T1000 (cell line): ENCODE measurements at regions not wholly inside any gene's neighbourhood (a gene's known extent, or its start where the extent isn't known, plus 50 kb on each side); places are given as distances from the start of the nearest gene placed in this dataset.

Experiments used
- DNase-seq: peaks from one replicate; lab custom pipeline; 2025; ENCODE audit warnings: mixed read lengths; lab: John Stamatoyannopoulos, UW

GRCh38 chr13:37364007-37364406, 234.6 kb downstream of the POSTN start:
- DNase-seq: no peak

DNA sequence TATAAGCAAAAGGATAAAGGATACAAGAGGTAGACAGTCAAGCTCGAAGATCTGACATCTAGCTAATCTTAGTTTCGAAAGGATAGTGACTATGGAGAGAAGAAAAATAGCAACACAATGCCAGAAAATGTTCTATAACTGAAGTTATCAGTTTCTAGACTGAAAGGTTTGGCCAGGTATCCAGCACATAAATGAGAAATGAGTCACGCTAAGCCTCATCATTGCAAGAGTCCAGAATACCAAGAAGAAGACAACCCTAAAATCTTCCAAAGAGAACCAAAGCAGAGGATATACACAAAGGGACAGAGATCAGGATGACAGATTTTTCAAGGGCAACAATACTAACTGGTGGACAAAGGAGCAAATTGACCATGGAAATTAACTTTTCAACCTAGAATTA, 237.0 kb downstream of the POSTN start:
- no peak for DNase-seq

DNA sequence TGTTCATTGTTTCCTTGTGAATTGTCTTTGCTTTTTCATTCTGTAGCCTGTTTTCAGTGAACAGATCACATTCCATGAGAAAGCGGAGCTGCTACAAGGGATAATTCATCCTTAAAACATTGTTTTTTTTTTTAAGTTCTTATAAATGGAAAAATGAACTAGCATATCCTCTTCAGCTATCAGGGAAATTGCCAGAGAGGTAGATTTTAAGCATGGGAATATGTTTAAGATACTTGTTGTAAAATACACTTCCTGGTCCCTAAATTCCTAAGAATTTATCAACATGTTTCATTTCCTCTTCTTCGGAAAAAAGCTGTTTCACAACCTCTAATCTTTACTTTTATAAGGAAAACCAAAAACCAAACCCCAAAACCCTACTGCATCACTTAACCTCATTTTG, 238.0 kb downstream of the POSTN start:
- no peak for DNase-seq

- no peak for DNase-seq
Measured at GRCh38 chr13:37357548-37357947, 241.0 kb downstream of the POSTN start.

- no peak for DNase-seq
Measured at GRCh38 chr13:37353911-37354310, 244.7 kb downstream of the POSTN start.

DNA sequence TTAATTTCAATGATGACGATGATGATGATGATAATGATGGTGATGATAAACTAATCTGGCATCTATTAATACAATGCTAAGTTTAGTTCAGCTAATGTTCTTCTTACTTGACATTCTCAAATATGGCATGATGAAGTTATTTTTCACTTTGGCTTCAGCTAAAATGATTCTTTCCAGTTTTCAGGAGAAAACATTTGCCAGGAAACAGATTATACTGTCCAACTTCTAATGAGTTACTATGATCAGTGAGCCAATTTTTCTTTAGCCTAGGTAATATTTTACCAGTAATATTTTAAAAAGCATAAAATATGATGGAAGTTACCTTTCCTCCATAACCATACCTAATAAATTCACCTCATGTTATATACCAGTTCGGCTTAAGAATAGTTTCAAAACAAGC, 245.7 kb upstream of the CSNK1A1L start:
- no peak for DNase-seq

DNA sequence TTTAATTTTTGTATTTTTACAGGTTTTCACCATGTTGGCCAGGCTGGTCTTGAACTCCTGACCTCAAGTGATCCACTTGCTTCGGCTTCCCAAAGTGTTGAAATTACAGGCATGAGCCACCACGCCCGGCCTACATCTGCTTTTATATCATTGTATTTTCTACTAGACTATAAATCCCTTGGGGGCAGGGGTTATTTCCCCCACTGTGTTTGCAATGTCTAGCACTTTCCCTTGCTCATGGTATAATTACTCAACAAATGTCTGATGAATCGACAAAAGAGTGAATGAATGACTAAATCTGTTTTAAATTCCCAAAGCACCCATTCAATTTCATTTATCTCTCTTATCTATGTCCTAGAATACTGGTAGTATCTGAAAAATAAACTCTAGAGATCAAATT, 244.5 kb upstream of the CSNK1A1L start:
- DNase-seq: no peak

DNA sequence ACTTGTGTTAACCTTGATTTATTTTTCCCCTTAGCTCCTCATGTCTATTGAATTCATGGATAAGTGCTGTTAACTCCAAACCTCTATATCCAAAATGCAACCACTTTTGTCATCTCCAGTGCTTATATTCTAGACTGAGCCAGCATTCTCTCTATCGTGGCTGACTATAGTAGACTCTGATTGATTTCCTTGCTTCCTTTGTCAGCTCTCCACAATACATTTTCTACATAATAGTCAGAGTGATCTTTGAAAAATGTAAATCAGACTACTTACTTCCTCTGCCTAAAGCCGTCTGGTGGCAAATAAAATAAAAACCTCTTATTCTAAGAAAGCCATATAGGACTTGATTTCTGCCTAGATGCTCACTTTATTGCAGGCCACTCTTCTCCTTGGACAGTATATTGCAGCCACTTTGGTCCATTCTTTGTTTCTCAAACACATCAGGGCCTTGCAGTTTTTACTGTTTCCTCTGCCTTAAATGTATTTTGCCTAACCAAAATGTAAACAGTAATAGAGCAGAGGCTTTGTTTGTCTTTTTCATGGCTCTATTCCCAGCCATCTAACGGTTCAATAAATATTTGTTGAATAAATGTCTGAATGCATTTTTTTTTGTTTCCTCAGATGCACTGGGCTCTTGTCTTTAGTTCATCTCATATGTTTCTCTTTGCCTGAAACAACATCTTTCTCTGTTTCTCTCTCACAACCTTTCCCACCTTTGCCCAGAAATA, 243.6 kb upstream of the CSNK1A1L start:
- no peak for DNase-seq

- DNase-seq: no peak
Measured at GRCh38 chr13:37345869-37346268, 240.4 kb upstream of the CSNK1A1L start.

GRCh38 chr13:37345391-37345790, 239.9 kb upstream of the CSNK1A1L start:
- no peak for DNase-seq

DNA sequence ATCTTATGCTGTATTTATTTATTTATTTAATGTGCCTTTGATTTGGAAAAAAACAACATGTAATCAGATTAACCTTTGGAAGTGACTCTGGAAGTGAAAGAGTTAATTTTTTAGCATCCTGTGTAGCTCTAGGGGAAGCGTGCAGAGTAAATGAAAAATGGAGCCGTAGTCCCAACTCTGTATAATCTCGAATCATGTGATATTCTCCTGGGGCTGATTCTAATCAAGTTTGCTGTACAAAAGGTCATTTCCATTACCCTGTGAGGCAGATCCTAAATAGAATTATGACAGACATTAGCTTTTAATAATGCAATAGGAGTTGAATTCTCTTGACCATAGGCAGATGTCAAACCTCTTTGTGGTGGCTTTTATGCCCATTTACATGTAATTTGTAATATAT, 238.6 kb upstream of the CSNK1A1L start:
- no peak for DNase-seq

- no peak for DNase-seq
Measured at GRCh38 chr13:37342205-37342604, 236.7 kb upstream of the CSNK1A1L start.

DNA sequence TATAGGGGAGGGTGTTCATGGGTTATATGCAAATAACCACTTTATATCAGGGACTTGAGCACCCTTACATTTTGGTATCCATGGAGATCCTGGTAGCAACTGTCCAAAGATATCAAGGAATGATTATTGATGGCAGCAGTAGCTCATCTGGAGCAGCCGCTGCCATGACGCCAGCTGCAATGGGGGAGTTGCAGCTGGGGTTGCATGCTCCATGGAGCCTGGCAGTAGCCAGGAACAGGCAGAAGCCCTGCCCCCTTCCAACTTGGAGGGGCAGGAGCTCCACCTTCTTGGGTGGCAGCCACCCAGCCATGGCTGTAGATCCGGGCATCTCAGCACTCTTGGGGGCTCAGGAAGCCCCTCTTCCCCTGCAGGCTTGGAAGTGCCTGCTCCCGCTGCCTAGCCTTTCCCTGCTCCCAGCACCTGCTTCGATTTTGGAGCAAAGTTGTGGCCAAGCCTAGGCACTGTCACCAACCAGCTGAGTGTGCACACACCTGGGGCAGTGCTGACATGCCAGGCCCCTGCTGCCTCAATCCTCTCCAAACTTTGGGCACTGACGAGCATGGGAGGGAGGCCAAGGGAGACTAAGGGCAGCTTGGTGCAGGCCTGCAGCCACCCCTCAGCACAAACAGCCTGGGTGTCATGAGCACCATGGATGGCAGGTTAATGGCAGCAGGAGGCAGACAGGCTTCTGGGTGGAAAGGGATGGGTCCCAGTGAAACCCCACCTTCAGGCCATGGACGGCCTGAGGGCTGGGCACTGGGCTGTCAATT, 235.6 kb upstream of the CSNK1A1L start:
- DNase-seq: no peak

- no peak for DNase-seq
Measured at GRCh38 chr13:37339386-37339735, 233.9 kb upstream of the CSNK1A1L start.

GRCh38 chr13:37338726-37339385, 233.4 kb upstream of the CSNK1A1L start:
- DNase-seq: no peak

- no peak for DNase-seq
Measured at GRCh38 chr13:37326334-37326733, 220.9 kb upstream of the CSNK1A1L start.

- DNase-seq: no peak
Measured at GRCh38 chr13:37319031-37319443, 213.6 kb upstream of the CSNK1A1L start.

DNA sequence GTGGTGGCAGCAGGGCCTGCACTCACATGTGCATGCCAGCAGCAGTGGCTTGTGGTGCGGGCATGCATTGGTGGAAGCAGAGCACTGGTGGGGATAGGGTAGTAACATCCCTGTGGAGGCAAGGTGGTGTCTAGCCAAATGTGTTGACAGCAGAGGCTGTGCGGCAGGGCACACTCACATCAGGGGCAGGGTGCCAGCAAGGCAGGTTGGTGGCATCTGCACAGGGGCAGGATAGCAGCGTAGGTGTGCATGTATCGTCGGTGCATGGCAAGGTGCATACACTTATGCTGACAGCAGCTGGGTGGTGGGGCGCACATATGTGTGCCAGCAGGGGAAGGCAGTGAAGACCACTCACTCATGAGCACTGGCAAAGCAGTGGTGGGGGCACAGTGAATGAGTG, 211.5 kb upstream of the CSNK1A1L start:
- DNase-seq: no peak

- no peak for DNase-seq
Measured at GRCh38 chr13:37313372-37313771, 207.9 kb upstream of the CSNK1A1L start.

- DNase-seq: peak; percentile 15
Measured at GRCh38 chr13:37306778-37307544, 201.5 kb upstream of the CSNK1A1L start.

DNA sequence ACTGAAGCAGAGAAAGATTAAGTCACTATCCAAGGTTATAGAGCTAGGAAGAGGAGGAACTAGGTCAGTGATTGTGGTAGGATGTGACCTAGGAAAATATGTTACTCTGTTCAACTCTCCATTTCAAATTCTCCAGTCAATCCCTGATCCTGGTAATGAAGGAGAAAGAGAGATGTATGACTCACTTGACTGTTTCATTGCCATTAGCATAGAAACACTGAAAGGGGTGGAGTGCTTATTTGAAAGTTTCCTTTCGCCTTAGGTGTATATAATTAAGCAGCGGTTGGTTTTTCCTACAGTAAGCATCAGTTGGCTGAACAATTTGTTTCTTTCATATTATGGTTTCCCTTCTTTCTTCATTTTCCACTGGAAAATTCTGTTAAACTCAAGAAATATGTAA, 198.1 kb upstream of the CSNK1A1L start:
- no peak for DNase-seq

DNA sequence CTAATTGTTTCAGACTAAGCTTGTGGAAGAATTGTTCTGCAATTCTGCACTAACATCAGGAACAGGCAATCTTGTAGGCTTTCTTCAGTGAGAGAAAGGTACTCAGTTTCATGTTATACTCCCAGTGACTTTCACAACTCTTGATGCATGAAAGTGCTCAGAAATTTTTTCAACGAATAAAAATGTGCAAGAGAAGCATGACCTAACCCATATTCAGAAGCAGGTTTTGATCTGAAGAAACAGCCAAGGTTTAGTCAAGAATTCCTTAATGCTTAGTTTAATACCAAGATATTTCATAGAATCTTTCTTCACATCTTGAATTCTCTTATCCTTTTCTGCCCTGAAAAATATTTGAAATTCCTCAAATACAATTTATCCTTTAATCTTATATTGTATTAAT, 197.2 kb upstream of the CSNK1A1L start:
- no peak for DNase-seq
